NCI-H2227 (cell line): ENCODE measurements at regions not wholly inside any gene's neighbourhood (a gene's known extent, or its start where the extent isn't known, plus 50 kb on each side); places are given as distances from the start of the nearest gene placed in this dataset.
A peak's percentile ranks its signal among the peaks of the same experiment; 100 is the strongest.
"Not testable (repeated sequence)": the region's sequence is repeated elsewhere in the genome, so short reads cannot be mapped to it uniquely, and the experiment has no call there.

Source experiments
- DNase-seq: peaks from one replicate; lab custom pipeline; 2025; ENCODE audit not compliant: unreplicated experiment; lab: John Stamatoyannopoulos, UW

- no peak for DNase-seq
Measured at GRCh38 chr11:87666730-87667129, 508.5 kb downstream of the RAB38 start.

DNA sequence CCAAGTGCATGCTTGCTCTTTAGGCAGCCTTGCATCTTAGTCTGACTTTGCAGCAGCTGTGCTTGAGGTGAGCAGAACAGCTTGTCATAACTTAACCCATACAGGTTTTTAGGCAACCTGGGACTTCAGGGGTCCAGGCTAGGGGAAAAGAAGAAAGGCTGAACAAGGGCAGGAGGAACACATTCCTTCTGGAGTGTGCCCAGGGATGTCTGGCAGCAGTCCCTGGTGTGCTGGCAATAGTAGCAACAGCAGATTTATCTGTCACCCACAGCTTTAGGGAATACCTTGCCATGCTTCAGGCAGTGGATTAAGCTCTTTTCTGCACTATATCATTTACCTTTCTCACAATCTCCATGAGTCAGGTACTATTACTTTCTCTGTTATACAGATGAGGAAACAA lies 513.0 kb downstream of the RAB38 start:
- DNase-seq: no peak

DNA sequence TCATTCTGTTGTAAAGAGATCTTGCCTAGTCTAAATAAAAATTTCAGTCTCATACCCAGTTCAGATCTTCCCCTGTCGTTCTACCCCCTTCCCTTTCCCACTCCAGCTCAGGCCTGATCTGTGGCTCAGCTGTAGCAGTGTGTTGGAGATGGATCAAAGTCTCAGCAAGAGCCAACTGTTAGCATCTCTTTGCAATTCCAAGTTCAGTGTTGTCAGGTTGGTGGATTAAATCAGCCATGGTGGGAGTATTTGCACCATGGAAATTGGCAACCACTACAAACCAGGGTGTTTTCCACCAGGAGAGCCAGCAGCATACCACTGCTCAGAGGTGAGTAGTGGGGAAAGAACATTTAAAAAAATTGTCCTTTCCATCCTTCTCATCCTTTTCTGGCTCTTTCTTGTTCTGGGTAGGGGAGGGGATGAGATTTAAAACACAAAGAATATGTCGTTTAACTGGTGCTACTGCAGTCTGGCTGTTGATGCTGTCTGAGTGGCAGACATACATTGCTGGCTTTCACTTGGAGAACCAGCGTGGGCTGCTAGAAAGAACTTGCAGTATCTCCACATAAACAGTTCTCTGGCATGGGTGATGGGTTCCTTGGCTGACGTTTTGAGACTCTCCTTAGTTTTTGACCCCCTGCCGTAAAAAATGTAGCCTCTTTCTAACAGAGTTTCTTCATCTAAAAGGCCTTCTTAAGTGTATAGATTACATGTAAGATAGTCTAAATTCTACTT lies 514.1 kb downstream of the RAB38 start:
- no peak for DNase-seq

DNA sequence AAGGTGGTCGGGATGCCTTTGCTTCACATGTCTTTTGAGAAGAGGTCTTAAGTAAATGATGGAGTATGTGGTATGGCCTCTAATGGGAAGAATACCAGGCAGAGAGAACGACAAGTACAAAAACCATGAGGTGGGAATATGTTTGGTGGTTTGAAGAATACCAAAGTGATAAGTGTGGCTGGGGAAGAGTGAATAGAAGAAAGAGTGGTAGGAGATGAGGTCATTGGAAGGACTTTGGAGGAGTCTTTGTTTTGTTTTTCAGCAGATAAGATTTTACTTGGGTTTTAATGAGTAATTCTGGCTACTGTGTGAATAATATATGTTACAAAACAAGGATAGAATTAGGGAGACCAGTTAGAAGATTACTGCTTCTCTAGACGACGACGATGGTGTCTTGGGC lies 515.4 kb downstream of the RAB38 start:
- DNase-seq: no peak

DNA sequence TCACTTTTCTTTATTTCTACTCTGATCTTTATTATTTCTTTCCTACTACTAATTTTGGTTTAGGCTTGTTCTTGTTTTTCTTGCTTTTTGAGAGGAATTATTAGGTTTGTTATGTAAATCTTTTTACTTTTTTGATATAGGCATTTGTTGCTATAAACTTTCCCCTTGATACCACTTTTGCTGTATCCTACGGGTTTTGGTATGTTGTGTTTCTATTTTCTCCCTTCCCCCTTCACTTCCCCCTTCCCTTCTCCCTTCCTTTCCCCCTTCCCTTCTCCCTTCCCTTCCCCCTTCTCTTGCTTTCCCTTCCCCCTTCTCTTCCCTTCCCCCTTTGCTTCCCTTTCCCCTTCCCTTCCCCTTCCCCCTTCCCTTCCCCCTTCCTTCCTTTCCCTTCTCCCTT lies 529.6 kb downstream of the RAB38 start:
- DNase-seq: no peak

DNA sequence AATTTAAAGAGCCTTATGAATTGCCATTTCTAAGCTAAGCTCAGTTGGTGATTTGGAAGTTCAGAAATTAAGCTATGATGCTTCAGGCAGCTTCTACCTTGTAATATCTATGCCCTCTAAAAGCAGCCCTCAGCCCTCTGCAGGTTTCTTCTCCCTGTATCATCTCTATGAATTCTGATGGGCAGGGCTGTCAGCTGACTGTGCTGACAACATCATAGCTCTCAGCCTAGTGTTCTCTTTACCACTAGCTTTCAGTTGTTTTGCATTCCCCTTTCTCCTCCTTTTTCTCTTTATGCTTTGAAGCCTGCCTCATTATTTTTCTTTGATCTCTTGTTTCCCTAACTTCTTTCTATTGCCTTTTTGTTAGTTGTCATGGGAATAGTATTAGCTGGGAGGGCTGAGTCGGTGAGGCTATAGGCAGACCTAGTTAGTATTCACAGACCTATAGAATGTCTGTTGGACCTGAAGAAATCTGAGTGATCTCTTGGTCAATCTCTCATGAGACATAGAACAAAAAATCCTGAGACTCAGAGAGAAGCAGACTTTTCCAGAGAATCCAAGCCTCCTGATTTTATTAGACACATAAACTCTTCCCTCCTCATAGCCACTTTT lies 535.4 kb downstream of the RAB38 start:
- no peak for DNase-seq

DNA sequence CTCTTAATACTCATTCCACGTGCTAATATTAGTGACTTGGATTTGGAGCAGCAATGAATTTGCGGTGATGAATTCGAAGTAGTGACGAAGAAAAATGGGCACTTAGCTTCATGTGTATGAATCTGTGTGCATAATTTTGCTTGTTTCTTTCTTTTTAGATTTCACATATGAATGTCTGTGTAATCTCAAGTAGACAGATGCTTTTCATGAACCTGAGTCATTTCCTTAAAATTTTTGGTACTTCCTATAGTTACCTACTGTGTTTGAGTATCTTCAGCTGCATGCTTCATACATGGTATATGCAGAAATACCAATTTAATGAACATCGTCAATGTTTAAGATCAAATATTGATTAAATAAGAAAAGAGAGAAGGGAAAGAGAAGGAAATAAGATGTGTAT lies 540.2 kb downstream of the RAB38 start:
- no peak for DNase-seq

GRCh38 chr11:87634331-87634730 lies 540.9 kb downstream of the RAB38 start:
- DNase-seq: no peak

DNA sequence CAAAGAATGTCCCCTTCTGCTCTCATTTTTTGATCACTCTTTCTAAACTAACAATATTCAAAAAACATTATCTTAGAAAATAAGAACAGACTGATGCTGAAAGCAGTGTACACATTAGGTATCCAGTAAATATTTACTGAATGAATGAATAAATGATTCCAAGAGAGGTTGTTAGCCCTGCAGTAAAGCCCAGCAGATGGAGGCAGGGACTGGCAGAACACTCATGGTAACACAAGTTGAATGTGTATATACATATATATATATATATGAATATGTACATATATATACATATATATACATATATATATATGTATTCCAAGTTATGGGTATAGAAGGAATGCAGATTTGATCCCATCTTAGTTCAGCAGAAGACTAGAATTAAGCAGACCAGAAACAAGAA lies 546.3 kb downstream of the RAB38 start:
- no peak for DNase-seq

GRCh38 chr11:87628026-87628580 lies 547.1 kb downstream of the RAB38 start:
- no peak for DNase-seq

- not testable (repeated sequence) for DNase-seq
Measured at GRCh38 chr11:87623531-87624365, 551.5 kb downstream of the RAB38 start.

DNA sequence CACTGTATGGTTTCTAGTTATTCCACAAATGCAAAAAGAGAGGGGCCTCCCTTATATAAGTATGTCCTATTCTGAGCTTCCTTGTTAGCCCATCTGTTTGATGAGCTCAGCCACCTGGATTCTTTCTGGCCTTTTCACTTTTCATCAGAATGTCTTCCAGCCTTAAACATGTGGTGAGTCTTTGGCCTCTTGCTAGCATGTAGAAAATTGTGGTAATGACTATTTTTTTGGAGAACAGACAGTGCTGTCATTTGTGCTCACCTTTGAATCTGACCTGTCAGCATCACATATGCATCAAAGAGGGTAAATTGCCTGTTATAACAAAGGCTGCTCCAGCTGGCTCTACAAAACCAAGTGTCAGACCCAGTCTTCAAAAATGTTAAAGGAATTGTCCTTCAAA lies 558.7 kb downstream of the RAB38 start:
- peak; percentile 84 for DNase-seq

DNA sequence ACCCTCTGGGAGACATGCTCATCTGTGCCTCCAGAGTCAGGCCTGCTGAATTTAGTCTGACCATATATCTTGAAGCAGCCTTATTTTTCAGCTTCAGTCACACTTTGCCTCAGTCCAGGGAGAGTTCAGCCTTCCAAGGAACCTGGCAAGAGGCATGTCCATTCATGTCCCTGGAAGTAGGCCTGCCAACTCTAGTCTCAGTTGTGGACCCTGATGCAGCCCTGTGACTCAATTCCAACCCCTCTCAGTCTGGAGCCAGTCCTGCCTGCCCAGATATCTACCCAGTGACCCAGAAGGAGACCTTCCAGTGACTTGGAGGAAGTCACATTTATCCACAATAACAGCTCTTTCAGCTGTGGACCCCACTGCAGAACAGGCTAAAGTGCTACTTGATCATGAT lies 566.6 kb downstream of the TMEM135 start:
- no peak for DNase-seq

GRCh38 chr11:87603887-87604286 lies 566.2 kb downstream of the TMEM135 start:
- DNase-seq: no peak

DNA sequence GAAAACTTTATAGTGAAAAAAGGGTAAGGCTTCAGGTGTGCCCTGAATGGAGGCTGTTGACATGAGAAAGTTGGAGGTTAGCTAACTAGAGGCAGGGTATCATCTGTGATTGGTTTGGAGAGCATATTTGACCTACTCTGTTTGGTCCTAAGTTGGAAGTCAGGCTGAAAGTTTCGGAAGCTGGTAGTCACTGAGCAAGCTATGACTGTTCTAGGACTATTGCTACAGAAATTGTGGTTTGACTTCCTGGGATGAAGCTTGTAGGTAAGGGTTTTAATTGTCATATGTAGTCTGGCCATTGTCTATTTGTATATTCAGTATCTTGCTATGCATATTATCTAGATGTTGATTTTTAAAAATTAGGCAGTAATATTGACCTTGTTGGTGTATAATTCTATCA lies 565.0 kb downstream of the TMEM135 start:
- DNase-seq: no peak

DNA sequence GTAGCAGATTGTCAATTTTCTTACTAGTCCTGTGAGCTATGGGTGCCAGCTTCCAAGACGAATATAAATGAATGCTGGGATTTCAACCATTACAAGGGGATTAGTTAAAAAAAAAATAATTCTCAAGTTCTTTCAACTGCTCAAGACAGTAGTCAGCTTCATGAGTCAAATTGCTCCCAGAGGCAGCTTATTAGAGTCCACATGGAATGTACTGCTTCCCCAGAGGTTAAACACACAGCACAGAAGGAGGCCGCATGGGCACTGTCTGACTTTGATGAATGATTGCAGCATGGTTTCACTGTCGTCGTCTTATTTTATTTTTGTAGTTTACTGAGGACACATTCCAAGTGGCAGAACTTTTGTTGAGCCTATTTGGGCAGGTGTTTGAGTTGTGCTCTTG lies 563.2 kb downstream of the TMEM135 start:
- DNase-seq: no peak

- peak; percentile 77 for DNase-seq
Measured at GRCh38 chr11:87597725-87598124, 560.0 kb downstream of the TMEM135 start.

- DNase-seq: no peak
Measured at GRCh38 chr11:87596176-87596575, 558.4 kb downstream of the TMEM135 start.

GRCh38 chr11:87589082-87589481 lies 551.3 kb downstream of the TMEM135 start:
- DNase-seq: no peak

DNA sequence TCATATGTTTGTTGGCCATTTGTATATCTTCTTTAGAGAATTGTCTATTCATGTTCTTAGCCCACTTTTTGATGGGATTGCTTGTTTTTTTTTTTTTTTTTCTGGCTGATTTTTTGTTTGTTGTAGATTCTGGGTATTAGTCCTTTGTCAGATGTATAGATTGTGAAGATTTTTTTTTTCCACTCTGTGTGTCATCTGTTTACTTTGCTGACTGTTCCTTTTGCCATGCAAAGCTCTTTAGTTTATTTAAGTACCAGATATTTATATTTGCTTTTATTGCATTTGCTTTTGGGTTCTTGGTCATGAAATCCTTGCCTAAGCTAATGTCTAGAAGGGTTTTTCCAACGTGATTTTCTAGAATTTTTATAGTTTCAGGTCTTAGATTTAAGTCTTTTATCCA lies 547.9 kb downstream of the TMEM135 start:
- DNase-seq: not testable (repeated sequence)

DNA sequence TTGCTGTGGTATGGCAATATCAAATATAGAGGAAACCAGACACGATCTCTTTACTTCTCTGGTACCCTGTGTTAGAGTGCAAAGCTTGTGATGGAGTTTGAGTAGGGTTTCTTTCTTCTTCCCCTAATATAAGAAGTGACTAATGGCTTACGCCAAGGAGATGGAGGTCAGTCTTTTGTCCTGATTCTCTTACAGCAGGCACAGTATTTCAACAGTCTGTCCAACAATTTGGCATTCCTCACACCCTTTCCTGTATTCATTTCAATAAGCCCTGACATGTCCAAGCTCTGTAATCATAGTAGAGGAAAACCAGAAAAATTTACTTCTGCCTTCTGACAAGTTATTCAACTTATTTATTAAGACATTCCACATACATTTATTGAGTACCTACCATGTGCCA lies 546.2 kb downstream of the TMEM135 start:
- DNase-seq: no peak

DNA sequence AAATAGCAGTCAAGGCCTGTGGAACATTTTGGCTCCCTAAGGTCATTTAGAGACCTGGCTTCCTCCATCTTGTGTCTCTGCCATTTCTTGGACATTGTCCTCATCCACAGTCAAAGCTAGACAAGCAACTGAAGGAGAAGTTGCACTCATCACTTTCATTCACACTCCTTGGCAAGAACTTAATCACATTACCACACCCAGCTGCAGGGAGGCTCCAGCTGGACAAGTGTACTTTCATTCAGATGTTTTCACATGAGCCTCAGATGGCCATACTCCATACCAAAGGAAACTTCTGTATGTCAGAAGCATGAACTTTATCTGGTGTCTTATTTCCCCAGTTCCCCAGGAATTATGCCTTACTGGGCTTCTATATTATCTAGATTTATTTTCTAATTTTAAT lies 537.4 kb downstream of the TMEM135 start:
- DNase-seq: no peak
